ENCODE measurements at regions not wholly inside any gene's neighbourhood (a gene's known extent, or its start where the extent isn't known, plus 50 kb on each side); places are given as distances from the start of the nearest gene placed in this dataset.

DNA sequence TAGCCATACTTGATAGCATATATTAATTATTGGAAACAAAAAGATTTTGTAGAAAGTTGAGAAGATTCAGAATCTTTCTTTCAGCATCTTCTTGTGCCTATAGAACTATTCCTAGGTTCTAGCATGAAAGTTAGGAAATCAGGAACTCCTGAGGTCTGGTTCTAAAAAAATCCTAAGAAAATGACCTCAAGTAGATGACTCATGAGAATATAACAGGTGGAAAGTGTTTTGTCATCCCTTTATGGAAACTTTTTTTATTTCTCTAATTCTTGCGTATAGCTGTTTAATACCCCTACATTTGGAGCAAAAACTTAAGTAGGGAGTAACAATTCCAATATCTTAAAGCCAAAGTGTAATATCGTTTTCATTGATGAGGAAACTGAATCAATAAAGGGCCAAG, 574.1 kb downstream of the NR2F1-AS1 start:
- no peak for DNase-seq (ENCODE audit: low read depth)
- in situ Hi-C loops (cut with HindIII; ENCODE audit: low sequenced_read_pairs), result no loop called here
- H3K4me3 ChIP-seq (ENCODE audit: low read depth, low read length), result no peak overlapping the region
- TF ChIP-seq, protein P1, sequence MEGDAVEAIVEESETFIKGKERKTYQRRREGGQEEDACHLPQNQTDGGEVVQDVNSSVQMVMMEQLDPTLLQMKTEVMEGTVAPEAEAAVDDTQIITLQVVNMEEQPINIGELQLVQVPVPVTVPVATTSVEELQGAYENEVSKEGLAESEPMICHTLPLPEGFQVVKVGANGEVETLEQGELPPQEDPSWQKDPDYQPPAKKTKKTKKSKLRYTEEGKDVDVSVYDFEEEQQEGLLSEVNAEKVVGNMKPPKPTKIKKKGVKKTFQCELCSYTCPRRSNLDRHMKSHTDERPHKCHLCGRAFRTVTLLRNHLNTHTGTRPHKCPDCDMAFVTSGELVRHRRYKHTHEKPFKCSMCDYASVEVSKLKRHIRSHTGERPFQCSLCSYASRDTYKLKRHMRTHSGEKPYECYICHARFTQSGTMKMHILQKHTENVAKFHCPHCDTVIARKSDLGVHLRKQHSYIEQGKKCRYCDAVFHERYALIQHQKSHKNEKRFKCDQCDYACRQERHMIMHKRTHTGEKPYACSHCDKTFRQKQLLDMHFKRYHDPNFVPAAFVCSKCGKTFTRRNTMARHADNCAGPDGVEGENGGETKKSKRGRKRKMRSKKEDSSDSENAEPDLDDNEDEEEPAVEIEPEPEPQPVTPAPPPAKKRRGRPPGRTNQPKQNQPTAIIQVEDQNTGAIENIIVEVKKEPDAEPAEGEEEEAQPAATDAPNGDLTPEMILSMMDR (IDR thresholded peaks at IDR 0.05; ENCODE audit: low read depth, low read length, missing control alignments), result no peak

GRCh38 chr5:92998456-92998855, 582.6 kb downstream of the NR2F1-AS1 start:
- TF ChIP-seq, protein P1 (IDR thresholded peaks at IDR 0.05; ENCODE audit: low read depth, low read length, missing control alignments), result no peak
- in situ Hi-C loops (cut with HindIII; ENCODE audit: low sequenced_read_pairs), result no loop called here
- H3K4me3 ChIP-seq (ENCODE audit: low read depth, low read length), result no peak overlapping the region
- no peak for DNase-seq (ENCODE audit: low read depth)

GRCh38 chr5:92994392-92994791, 586.6 kb downstream of the NR2F1-AS1 start:
- TF ChIP-seq, protein P1 (IDR thresholded peaks at IDR 0.05; ENCODE audit: low read depth, low read length, missing control alignments), result no peak
- H3K4me3 ChIP-seq (ENCODE audit: low read depth, low read length), result no peak overlapping the region
- in situ Hi-C loops (cut with HindIII; ENCODE audit: low sequenced_read_pairs), result no loop called here
- DNase-seq (ENCODE audit: low read depth), result no peak

GRCh38 chr5:92992073-92992472, 588.9 kb downstream of the NR2F1-AS1 start:
- in situ Hi-C loops (cut with HindIII; ENCODE audit: low sequenced_read_pairs), result no loop called here
- no peak overlapping the region for H3K4me3 ChIP-seq (ENCODE audit: low read depth, low read length)
- DNase-seq (ENCODE audit: low read depth), result no peak
- TF ChIP-seq, protein P1 (IDR thresholded peaks at IDR 0.05; ENCODE audit: low read depth, low read length, missing control alignments), result no peak

- in situ Hi-C loops (cut with HindIII; ENCODE audit: low sequenced_read_pairs), result no loop called here
- no peak overlapping the region for H3K4me3 ChIP-seq (ENCODE audit: low read depth, low read length)
- TF ChIP-seq, protein P1 (IDR thresholded peaks at IDR 0.05; ENCODE audit: low read depth, low read length, missing control alignments), result no peak
- DNase-seq (ENCODE audit: low read depth), result peak; percentile 29
Measured at GRCh38 chr5:92991581-92992067, 589.4 kb downstream of the NR2F1-AS1 start.

- in situ Hi-C loops (cut with HindIII; ENCODE audit: low sequenced_read_pairs), result no loop called here
- TF ChIP-seq, protein P1 (IDR thresholded peaks at IDR 0.05; ENCODE audit: low read depth, low read length, missing control alignments), result no peak
- H3K4me3 ChIP-seq (ENCODE audit: low read depth, low read length), result no peak overlapping the region
- no peak for DNase-seq (ENCODE audit: low read depth)
Measured at GRCh38 chr5:92990771-92991170, 590.2 kb downstream of the NR2F1-AS1 start.

DNA sequence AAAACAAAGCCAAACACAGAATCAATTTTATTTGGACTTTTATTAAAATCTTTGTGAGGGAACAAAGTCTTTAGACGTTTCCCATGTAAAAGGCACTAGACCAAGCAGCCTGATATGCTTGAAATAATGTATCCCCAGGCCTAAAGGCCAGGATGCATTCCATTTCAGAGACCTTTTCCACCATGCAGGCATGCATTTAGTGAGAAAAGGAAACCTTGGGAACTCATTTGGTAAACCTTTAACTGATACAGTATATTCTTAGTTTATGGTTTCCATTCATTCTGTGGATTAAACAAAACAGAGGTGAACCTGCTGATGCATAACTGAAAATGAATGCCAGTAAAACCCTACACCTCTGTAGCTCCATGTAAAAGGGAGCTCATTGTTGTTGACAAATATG, 600.0 kb downstream of the NR2F1-AS1 start:
- DNase-seq (ENCODE audit: low read depth), result no peak
- in situ Hi-C loops (cut with HindIII; ENCODE audit: low sequenced_read_pairs), result no loop called here
- no peak overlapping the region for H3K4me3 ChIP-seq (ENCODE audit: low read depth, low read length)
- TF ChIP-seq, protein P1 (IDR thresholded peaks at IDR 0.05; ENCODE audit: low read depth, low read length, missing control alignments), result no peak

Data from astrocyte of the cerebellum (primary cell).